ENCODE measurements at regions not wholly inside any gene's neighbourhood (a gene's known extent, or its start where the extent isn't known, plus 50 kb on each side); places are given as distances from the start of the nearest gene placed in this dataset.

GRCh38 chr6:41445261-41445660 lies 100.9 kb upstream of the FOXP4 start:
- H3K4me1 ChIP-seq = no peaks in the 10 kb centered on the region
- H3K36me3 ChIP-seq = no peaks in the 10 kb centered on the region
- no peak for DNase-seq
- H3K9me3 ChIP-seq = no peaks in the 10 kb centered on the region
- TF ChIP-seq CTCF (IDR thresholded peaks at IDR 0.05; ENCODE audit: low read depth, low read length) = no peak
- no peaks in the 10 kb centered on the region for H3K27me3 ChIP-seq
- no peak overlapping the region for H3K4me3 ChIP-seq (ENCODE audit: low read depth, low read length)

- H3K9me3 ChIP-seq = no peaks in the 10 kb centered on the region
- H3K27me3 ChIP-seq = no peaks in the 10 kb centered on the region
- no peak overlapping the region for H3K4me3 ChIP-seq (ENCODE audit: low read depth, low read length)
- H3K36me3 ChIP-seq = no peaks in the 10 kb centered on the region
- no peak for DNase-seq
- no peak for TF ChIP-seq CTCF (IDR thresholded peaks at IDR 0.05; ENCODE audit: low read depth, low read length)
- no peaks in the 10 kb centered on the region for H3K4me1 ChIP-seq
Observed at GRCh38 chr6:41446132-41446531, 100.0 kb upstream of the FOXP4 start.

GRCh38 chr6:41446907-41447545 lies 99.2 kb upstream of the FOXP4 start:
- Histone ChIP-seq H3K4me1 (no peaks in the 10 kb centered on the region), H3K9me3 (no peaks in the 10 kb centered on the region), H3K27me3 (no peaks in the 10 kb centered on the region), H3K4me3 (ENCODE audit: low read depth, low read length) (no peak overlapping the region), H3K36me3 (no peaks in the 10 kb centered on the region)
- TF ChIP-seq CTCF (IDR thresholded peaks at IDR 0.05; ENCODE audit: low read depth, low read length) = no peak
- no peak for DNase-seq

- TF ChIP-seq CTCF (IDR thresholded peaks at IDR 0.05; ENCODE audit: low read depth, low read length) = no peak
- no peaks in the 10 kb centered on the region for H3K4me1 ChIP-seq
- H3K4me3 ChIP-seq (ENCODE audit: low read depth, low read length) = no peak overlapping the region
- H3K27me3 ChIP-seq = no peaks in the 10 kb centered on the region
- DNase-seq = no peak
- H3K9me3 ChIP-seq = no peaks in the 10 kb centered on the region
- H3K36me3 ChIP-seq = no peaks in the 10 kb centered on the region
Observed at GRCh38 chr6:41448256-41448655, 97.9 kb upstream of the FOXP4 start.

- no peaks in the 10 kb centered on the region for H3K36me3 ChIP-seq
Observed at GRCh38 chr6:41449399-41450245, 96.6 kb upstream of the FOXP4 start.

More at GRCh38 chr6:41449399-41450245, 96.6 kb upstream of the FOXP4 start:
- Histone ChIP-seq H3K27me3 (no peaks in the 10 kb centered on the region), H3K4me3 (ENCODE audit: low read depth, low read length) (no peak overlapping the region), H3K9me3 (no peaks in the 10 kb centered on the region), H3K4me1 (no peaks in the 10 kb centered on the region)
- peak; percentile 36 for DNase-seq
- TF ChIP-seq CTCF (IDR thresholded peaks at IDR 0.05; ENCODE audit: low read depth, low read length) = no peak

Data from BE2C (cell line).